Neural cell (in vitro differentiated cells): ENCODE measurements at regions not wholly inside any gene's neighbourhood (a gene's known extent, or its start where the extent isn't known, plus 50 kb on each side); places are given as distances from the start of the nearest gene placed in this dataset.

Experiments
- H2AFZ ChIP-seq: fragments of 200-600, 300-800 bp; sonication (generic), shearing (Covaris generic); 2 replicates; pipeline ENCODE4 v1.6.0; 2014; ENCODE audit warnings: low read depth, mild to moderate bottlenecking, antibody characterized with exemption, low read length, moderate library complexity
- H3F3A ChIP-seq: fragments of 200-600 bp; shearing (Covaris generic); 2 replicates; pipeline ENCODE4 v1.6.1; 2016; ENCODE audit warnings: mild to moderate bottlenecking, moderate library complexity, mixed read lengths, antibody characterized with exemption, low read length; ENCODE audit not compliant: insufficient read depth, poor library complexity, severe bottlenecking
- H3K27ac ChIP-seq: fragments of 200-600, 300-800 bp; sonication (generic), shearing (Covaris generic); 2 replicates; pipeline ENCODE4 v1.5.1; 2014; ENCODE audit warnings: mild to moderate bottlenecking, low read length, moderate library complexity
- H3K27me3 ChIP-seq: fragments of 300-800, 200-600 bp; sonication (generic), shearing (Covaris generic); 2 replicates; pipeline ENCODE4 v1.6.0; 2014; ENCODE audit warnings: mild to moderate bottlenecking, low read depth, low read length, moderate library complexity; ENCODE audit not compliant: insufficient read depth
- H3K36me3 ChIP-seq: fragments of 300-800, 200-600 bp; sonication (generic), shearing (Covaris generic); 2 replicates; pipeline ENCODE4 v1.5.1; 2014; ENCODE audit warnings: mild to moderate bottlenecking, antibody characterized with exemption, low read length, moderate library complexity; ENCODE audit not compliant: insufficient read depth
- H3K4me2 ChIP-seq: fragments of 300-800, 200-600 bp; sonication (generic), shearing (Covaris generic); 2 replicates; pipeline ENCODE4 v1.6.0; 2014; ENCODE audit warnings: mild to moderate bottlenecking, low read length
- H3K4me3 ChIP-seq: fragments of 300-800, 200-600 bp; sonication (generic), shearing (Covaris generic); 2 replicates; pipeline ENCODE4 v1.5.1; 2014; ENCODE audit warnings: mild to moderate bottlenecking, low read length, moderate library complexity
- H3K79me2 ChIP-seq: fragments of 200-600 bp; shearing (Covaris generic); replicated peaks from 2 replicates; pipeline ENCODE4 v1.6.0; 2014; ENCODE audit warnings: mild to moderate bottlenecking, low read length, moderate library complexity; ENCODE audit not compliant: insufficient read depth
- H3K9ac ChIP-seq: fragments of 300-800, 200-600 bp; sonication (generic), shearing (Covaris generic); 2 replicates; pipeline ENCODE4 v1.6.1; 2016; ENCODE audit warnings: mild to moderate bottlenecking, low read length, mixed read lengths
- H3K9me2 ChIP-seq: fragments of 200-600 bp; shearing (Covaris generic); 2 replicates; pipeline ENCODE4 v1.6.1; 2016; ENCODE audit warnings: mild to moderate bottlenecking, low read length, mixed read lengths; ENCODE audit not compliant: insufficient read depth
- H3K9me3 ChIP-seq: fragments of 200-600, 300-800 bp; sonication (generic), shearing (Covaris generic); 2 replicates; pipeline ENCODE4 v1.6.1; 2016; ENCODE audit warnings: mild to moderate bottlenecking, mixed run types, low read length, moderate library complexity, mixed read lengths
- H4K20me1 ChIP-seq: fragments of 200-600 bp; shearing (Covaris generic); 2 replicates; pipeline ENCODE4 v1.6.1; 2016; ENCODE audit warnings: mild to moderate bottlenecking, mixed run types; ENCODE audit not compliant: insufficient read depth
- EP300 ChIP-seq: fragments of 450-650 bp; conservative IDR thresholded peaks from 2 replicates; pipeline ENCODE4 v1.6.1; 2014; ENCODE audit warnings: antibody characterized with exemption, mild to moderate bottlenecking, moderate library complexity; ENCODE audit not compliant: poor library complexity, severe bottlenecking
- EZH2 ChIP-seq: fragments of 200-600, 300-800 bp; shearing (Covaris generic), sonication (generic); IDR thresholded peaks from 2 replicates; pipeline ENCODE4 v1.6.1; 2014; ENCODE audit warnings: antibody characterized with exemption, low read length, borderline replicate concordance, mild to moderate bottlenecking; ENCODE audit not compliant: insufficient read depth, poor library complexity, severe bottlenecking
- MXI1 ChIP-seq: fragments of 450-650 bp; conservative IDR thresholded peaks from 2 replicates; pipeline ENCODE4 v1.6.1; 2014; ENCODE audit warnings: antibody characterized with exemption, mild to moderate bottlenecking; ENCODE audit not compliant: poor library complexity, severe bottlenecking
- POLR2AphosphoS5 ChIP-seq: IDR thresholded peaks from 2 replicates; pipeline ENCODE4 v1.6.1; 2012
- RAD21 ChIP-seq: fragments of 450-650 bp; conservative IDR thresholded peaks from 2 replicates; pipeline ENCODE4 v1.6.1; 2014; ENCODE audit warnings: antibody characterized with exemption, mild to moderate bottlenecking, moderate library complexity
- SMC3 ChIP-seq: fragments of 450-650 bp; conservative IDR thresholded peaks from 2 replicates; pipeline ENCODE4 v1.6.1; 2014; ENCODE audit warnings: antibody characterized with exemption, mild to moderate bottlenecking, moderate library complexity; ENCODE audit not compliant: poor library complexity
- TAF1 ChIP-seq: IDR thresholded peaks from 2 replicates; pipeline ENCODE4 v1.6.1; 2012; ENCODE audit warnings: low read depth
- TF ChIP-seq, protein P1 (sequence below): fragments of 450-650 bp; IDR thresholded peaks from 2 replicates; pipeline ENCODE4 v1.5.1; 2014; ENCODE audit warnings: antibody characterized with exemption, mild to moderate bottlenecking, moderate library complexity; ENCODE audit not compliant: poor library complexity, severe bottlenecking
- TF ChIP-seq, protein P2 (sequence below): IDR thresholded peaks from 2 replicates; pipeline ENCODE4 v1.6.1; 2012; ENCODE audit warnings: borderline replicate concordance

DNA sequence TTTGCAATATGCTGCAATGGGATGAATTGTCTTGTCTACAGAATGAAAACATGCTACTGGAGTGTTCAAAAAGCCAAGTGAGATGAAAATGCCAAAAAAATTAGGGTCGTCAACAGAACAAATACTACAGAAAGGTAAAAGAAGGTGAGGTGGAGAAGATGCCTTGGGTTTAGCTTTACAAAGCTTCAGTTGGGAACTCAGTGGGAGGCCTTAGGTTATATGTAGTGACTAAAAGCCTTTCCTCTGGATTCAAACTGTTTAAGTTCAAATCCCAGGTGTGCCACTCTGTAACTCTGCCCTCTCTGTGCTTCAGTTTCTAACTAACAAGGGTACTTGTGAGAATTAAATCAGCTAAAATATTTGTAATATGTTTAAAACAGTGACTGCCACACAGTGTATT is 84.9 kb upstream of the PDE3A start:
- H3K79me2 ChIP-seq, result no peaks in the 10 kb centered on the region
- no peaks in the 10 kb centered on the region for H4K20me1 ChIP-seq
- no peak overlapping the region for H3K27ac ChIP-seq
- no peaks in the 10 kb centered on the region for H3K36me3 ChIP-seq
- no peak overlapping the region for H3K4me3 ChIP-seq
- no peak overlapping the region for H3K9ac ChIP-seq
- no peak overlapping the region for H2AFZ ChIP-seq
- no peak for TF ChIP-seq EZH2
- TF ChIP-seq, protein P1, sequence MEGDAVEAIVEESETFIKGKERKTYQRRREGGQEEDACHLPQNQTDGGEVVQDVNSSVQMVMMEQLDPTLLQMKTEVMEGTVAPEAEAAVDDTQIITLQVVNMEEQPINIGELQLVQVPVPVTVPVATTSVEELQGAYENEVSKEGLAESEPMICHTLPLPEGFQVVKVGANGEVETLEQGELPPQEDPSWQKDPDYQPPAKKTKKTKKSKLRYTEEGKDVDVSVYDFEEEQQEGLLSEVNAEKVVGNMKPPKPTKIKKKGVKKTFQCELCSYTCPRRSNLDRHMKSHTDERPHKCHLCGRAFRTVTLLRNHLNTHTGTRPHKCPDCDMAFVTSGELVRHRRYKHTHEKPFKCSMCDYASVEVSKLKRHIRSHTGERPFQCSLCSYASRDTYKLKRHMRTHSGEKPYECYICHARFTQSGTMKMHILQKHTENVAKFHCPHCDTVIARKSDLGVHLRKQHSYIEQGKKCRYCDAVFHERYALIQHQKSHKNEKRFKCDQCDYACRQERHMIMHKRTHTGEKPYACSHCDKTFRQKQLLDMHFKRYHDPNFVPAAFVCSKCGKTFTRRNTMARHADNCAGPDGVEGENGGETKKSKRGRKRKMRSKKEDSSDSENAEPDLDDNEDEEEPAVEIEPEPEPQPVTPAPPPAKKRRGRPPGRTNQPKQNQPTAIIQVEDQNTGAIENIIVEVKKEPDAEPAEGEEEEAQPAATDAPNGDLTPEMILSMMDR, result no peak
- TF ChIP-seq MXI1, result no peak
- H3K9me2 ChIP-seq, result no peaks in the 10 kb centered on the region
- H3K27me3 ChIP-seq, result no peaks in the 10 kb centered on the region
- no peaks in the 10 kb centered on the region for H3K9me3 ChIP-seq
- no peaks in the 10 kb centered on the region for H3F3A ChIP-seq
- H3K4me2 ChIP-seq, result no peak overlapping the region

DNA sequence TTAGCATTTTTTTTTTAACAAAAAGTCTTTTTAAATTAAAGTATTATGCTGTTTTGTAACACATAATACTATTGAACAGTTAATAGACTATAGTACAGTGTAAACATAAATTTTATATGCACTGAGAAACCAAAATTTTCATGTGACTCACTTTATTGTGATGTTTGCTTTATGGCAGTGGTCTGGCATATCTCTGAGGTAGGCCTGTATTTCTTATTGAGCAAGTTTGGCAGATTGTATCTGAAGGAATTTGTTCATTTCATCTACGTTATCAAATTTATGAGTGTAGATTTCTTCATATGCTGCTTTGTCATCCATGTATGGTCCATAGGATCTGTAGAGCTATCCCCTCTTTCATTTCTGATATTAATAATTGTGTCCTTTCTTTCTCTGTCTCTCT is 78.8 kb upstream of the PDE3A start:
- Histone ChIP-seq H3K4me2 (no peak overlapping the region), H3K9ac (no peak overlapping the region), H3K27me3 (no peaks in the 10 kb centered on the region), H3K4me3 (no peak overlapping the region), H4K20me1 (no peaks in the 10 kb centered on the region), H3K36me3 (no peaks in the 10 kb centered on the region), H3K79me2 (no peaks in the 10 kb centered on the region), H2AFZ (no peak overlapping the region), H3K27ac (no peak overlapping the region), H3F3A (no peaks in the 10 kb centered on the region), H3K9me3 (no peaks in the 10 kb centered on the region), H3K9me2 (no peaks in the 10 kb centered on the region)
- TF ChIP-seq MXI1, result no peak
- no peak for TF ChIP-seq TAF1
- TF ChIP-seq SMC3, result no peak
- no peak for TF ChIP-seq EZH2
- TF ChIP-seq RAD21, result no peak
- TF ChIP-seq EP300, result no peak
- no peak for TF ChIP-seq POLR2AphosphoS5
- TF ChIP-seq, protein P1, result no peak
- TF ChIP-seq, protein P2, sequence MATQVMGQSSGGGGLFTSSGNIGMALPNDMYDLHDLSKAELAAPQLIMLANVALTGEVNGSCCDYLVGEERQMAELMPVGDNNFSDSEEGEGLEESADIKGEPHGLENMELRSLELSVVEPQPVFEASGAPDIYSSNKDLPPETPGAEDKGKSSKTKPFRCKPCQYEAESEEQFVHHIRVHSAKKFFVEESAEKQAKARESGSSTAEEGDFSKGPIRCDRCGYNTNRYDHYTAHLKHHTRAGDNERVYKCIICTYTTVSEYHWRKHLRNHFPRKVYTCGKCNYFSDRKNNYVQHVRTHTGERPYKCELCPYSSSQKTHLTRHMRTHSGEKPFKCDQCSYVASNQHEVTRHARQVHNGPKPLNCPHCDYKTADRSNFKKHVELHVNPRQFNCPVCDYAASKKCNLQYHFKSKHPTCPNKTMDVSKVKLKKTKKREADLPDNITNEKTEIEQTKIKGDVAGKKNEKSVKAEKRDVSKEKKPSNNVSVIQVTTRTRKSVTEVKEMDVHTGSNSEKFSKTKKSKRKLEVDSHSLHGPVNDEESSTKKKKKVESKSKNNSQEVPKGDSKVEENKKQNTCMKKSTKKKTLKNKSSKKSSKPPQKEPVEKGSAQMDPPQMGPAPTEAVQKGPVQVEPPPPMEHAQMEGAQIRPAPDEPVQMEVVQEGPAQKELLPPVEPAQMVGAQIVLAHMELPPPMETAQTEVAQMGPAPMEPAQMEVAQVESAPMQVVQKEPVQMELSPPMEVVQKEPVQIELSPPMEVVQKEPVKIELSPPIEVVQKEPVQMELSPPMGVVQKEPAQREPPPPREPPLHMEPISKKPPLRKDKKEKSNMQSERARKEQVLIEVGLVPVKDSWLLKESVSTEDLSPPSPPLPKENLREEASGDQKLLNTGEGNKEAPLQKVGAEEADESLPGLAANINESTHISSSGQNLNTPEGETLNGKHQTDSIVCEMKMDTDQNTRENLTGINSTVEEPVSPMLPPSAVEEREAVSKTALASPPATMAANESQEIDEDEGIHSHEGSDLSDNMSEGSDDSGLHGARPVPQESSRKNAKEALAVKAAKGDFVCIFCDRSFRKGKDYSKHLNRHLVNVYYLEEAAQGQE, result no peak
